ENCODE measurements at regions not wholly inside any gene's neighbourhood (a gene's known extent, or its start where the extent isn't known, plus 50 kb on each side); places are given as distances from the start of the nearest gene placed in this dataset.

- TF ChIP-seq CTCF (IDR thresholded peaks at IDR 0.05), result no peak
- no peak for TF ChIP-seq EZH2 (IDR thresholded peaks at IDR 0.05; ENCODE audit: borderline replicate concordance, insufficient read depth, low read depth, low read length, poor library complexity, severe bottlenecking)
Observed at GRCh38 chr2:107698861-107699260, 127.8 kb upstream of the RGPD4 start.

Data from B cell (primary cell).